Left ventricle myocardium inferior (tissue), 1 donor: ENCODE measurements at regions not wholly inside any gene's neighbourhood (a gene's known extent, or its start where the extent isn't known, plus 50 kb on each side); places are given as distances from the start of the nearest gene placed in this dataset.

Experiments used
- DNase-seq: peaks from one replicate; pipeline ENCODE4 v3.0.0-alpha.2; 2020
- H3K27ac ChIP-seq: fragments of 200-600 bp; replicated peaks from 2 replicates; pipeline ENCODE4 v1.8.0; 2021
- H3K27me3 ChIP-seq: fragments of 200-600 bp; 2 replicates; pipeline ENCODE4 v1.8.0; 2021; ENCODE audit warnings: low read depth
- H3K36me3 ChIP-seq: fragments of 200-600 bp; 2 replicates; pipeline ENCODE4 v1.8.0; 2021
- H3K4me1 ChIP-seq: fragments of 200-600 bp; 2 replicates; pipeline ENCODE4 v1.8.0; 2021
- H3K4me3 ChIP-seq: fragments of 200-600 bp; 2 replicates; pipeline ENCODE4 v1.8.0; 2021; ENCODE audit warnings: mild to moderate bottlenecking, moderate library complexity
- H3K9me3 ChIP-seq: fragments of 200-600 bp; replicated peaks from 2 replicates; pipeline ENCODE4 v1.8.0; 2021
- intact Hi-C: fragments of 100-400 bp; cut with micrococcal nuclease; formaldehyde crosslinking; loops from one replicate; pipeline ENCODE4 v1.11.0; 2022
- TF ChIP-seq, protein P1 (sequence below): fragments of 200-600 bp; IDR thresholded peaks from 2 replicates; pipeline ENCODE4 v1.8.0; 2021; ENCODE audit warnings: antibody characterized with exemption, mild to moderate bottlenecking, borderline replicate concordance
- donor health status: DM: no; HTN: yes; CAD: no; lungs with severe emphysema.

DNA sequence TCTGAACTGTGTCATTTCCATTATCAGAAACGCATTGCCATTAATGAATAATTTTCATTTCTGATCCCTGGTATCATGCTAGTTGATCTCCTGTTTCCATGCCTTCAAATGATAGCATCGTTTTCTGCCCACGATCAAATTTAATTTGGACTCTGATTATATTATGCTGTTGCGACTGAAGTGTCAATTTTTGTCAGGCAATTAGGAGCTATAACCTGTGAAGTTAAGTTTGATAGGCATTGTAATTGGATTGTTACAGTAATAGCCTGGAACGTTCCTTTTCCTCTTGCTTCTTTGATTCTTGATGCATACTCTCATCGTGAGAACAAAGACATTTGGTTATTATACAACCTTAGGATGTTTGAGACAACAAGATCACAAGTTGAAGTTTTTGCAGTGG, 356.3 kb downstream of the VRK1 start:
- Histone ChIP-seq H3K4me3 (no peak overlapping the region), H3K4me1 (no peaks in the 10 kb centered on the region), H3K9me3 (peaks cover under 1% of the 10 kb centered on the region), H3K36me3 (no peaks in the 10 kb centered on the region), H3K27ac (no peak overlapping the region), H3K27me3 (peaks cover 38% of the 10 kb centered on the region)
- intact Hi-C loops, result no loop called here
- DNase-seq, result no peak
- TF ChIP-seq, protein P1, sequence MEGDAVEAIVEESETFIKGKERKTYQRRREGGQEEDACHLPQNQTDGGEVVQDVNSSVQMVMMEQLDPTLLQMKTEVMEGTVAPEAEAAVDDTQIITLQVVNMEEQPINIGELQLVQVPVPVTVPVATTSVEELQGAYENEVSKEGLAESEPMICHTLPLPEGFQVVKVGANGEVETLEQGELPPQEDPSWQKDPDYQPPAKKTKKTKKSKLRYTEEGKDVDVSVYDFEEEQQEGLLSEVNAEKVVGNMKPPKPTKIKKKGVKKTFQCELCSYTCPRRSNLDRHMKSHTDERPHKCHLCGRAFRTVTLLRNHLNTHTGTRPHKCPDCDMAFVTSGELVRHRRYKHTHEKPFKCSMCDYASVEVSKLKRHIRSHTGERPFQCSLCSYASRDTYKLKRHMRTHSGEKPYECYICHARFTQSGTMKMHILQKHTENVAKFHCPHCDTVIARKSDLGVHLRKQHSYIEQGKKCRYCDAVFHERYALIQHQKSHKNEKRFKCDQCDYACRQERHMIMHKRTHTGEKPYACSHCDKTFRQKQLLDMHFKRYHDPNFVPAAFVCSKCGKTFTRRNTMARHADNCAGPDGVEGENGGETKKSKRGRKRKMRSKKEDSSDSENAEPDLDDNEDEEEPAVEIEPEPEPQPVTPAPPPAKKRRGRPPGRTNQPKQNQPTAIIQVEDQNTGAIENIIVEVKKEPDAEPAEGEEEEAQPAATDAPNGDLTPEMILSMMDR, result no peak

DNA sequence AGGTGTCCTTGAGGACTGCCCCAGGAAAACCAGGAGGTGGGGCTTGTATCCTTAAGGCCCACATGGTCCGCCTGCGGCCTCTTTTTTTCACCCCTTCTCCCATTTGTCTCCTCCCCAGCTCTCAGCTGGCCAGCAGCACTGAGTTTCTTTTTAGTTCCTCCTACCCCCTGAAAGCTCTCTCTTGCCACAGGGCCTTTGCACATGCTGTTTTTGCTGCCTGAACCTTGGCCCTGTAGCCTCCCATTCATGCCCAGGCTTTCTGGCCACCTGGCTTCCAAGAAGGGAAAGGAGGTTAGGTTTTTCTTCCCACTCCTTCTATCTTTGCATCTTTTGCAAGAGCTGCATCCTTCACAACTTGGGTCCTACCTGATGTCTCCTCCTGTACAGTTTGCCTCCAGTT, 358.1 kb downstream of the VRK1 start:
- Histone ChIP-seq H3K9me3 (peaks cover 11% of the 10 kb centered on the region), H3K4me3 (no peak overlapping the region), H3K4me1 (no peaks in the 10 kb centered on the region), H3K36me3 (no peaks in the 10 kb centered on the region), H3K27me3 (peaks cover 38% of the 10 kb centered on the region), H3K27ac (no peak overlapping the region)
- intact Hi-C loops, result no loop called here
- no peak for DNase-seq
- TF ChIP-seq, protein P1, result no peak

DNA sequence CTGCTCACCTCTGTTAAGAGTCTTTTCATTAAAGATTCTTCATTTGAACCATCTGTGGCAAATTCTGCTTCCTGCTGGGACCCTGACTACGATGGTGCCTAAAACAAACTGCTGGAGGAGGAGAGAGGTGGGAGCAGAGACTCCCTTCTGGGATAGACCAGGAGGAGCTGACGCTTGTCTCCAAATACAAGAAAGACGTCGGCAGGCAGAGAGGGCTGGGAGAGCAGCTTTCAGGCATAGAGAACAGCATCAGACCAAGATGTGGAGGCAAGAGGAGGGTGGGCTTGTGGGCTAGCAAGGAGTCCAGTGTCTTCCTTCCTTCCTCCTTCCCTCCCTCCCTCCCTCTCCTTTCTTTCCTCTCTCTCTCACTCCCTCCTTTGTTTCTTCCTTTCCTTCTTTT, 358.6 kb downstream of the VRK1 start:
- TF ChIP-seq, protein P1, result no peak
- Histone ChIP-seq H3K4me3 (no peak overlapping the region), H3K27me3 (peaks cover 36% of the 10 kb centered on the region), H3K27ac (no peak overlapping the region), H3K4me1 (no peaks in the 10 kb centered on the region), H3K36me3 (no peaks in the 10 kb centered on the region), H3K9me3 (peaks cover 16% of the 10 kb centered on the region)
- intact Hi-C loops, result no loop called here
- no peak for DNase-seq

DNA sequence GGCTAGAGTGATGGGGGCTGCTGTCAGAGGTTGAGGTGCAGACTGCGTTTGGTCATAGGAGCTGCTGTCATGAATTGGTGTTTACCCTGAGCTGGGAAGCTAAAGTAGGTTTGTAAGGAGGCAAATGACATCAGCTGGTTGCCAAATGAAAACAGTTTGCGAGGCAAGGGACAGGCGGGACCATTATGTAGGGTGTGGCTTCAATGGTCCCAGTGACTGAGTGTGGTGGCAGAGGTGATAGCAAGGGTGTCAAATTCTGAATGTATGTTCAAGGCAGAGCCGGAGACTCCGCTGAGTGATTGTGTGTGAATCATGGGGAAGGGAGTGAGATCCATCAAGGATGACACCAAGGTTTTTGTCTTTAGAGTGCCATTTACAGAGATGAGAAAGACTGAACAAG, 359.5 kb downstream of the VRK1 start:
- Histone ChIP-seq H3K27ac (no peak overlapping the region), H3K4me3 (no peak overlapping the region), H3K9me3 (peaks cover 19% of the 10 kb centered on the region), H3K4me1 (no peaks in the 10 kb centered on the region), H3K27me3 (peaks cover 33% of the 10 kb centered on the region), H3K36me3 (no peaks in the 10 kb centered on the region)
- no peak for DNase-seq
- intact Hi-C loops, result no loop called here
- TF ChIP-seq, protein P1, result no peak

DNA sequence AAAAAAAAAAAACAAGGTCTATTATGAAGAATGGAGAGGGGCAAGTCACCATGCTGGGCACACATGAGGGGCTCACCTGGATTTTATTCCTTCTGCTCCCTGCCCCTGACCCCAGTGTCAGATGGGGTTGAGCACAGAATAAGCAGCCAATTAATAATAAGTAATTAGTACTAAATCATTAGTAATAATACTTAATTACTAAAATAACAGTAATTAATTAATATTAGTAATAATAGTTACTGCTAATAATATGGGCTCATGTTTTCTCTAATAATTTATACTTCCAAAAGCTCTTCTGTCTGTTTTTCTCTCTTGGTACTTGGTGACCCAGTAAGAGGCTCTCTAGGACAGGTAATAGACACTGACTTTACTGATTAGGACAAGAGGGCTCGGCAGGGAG, 360.9 kb downstream of the VRK1 start:
- H3K9me3 ChIP-seq, result peaks cover 28% of the 10 kb centered on the region
- intact Hi-C loops, result no loop called here
- no peak for DNase-seq

More for the DNA sequence above, 360.9 kb downstream of the VRK1 start:
- no peaks in the 10 kb centered on the region for H3K4me1 ChIP-seq
- TF ChIP-seq, protein P1, result no peak
- H3K4me3 ChIP-seq, result no peak overlapping the region
- no peak overlapping the region for H3K27ac ChIP-seq
- no peaks in the 10 kb centered on the region for H3K36me3 ChIP-seq
- peaks cover 33% of the 10 kb centered on the region for H3K27me3 ChIP-seq
